T-helper 2 cell treated with Interferon-gamma antibody and Interleukin-4, amounts not matched to agents 100 ng/mL and 5 ng/mL, for 36 hours (primary cell): ENCODE measurements at regions not wholly inside any gene's neighbourhood (a gene's known extent, or its start where the extent isn't known, plus 50 kb on each side); places are given as distances from the start of the nearest gene placed in this dataset.

Source experiments
- intact Hi-C: fragments of 100-400 bp; cut with micrococcal nuclease; formaldehyde crosslinking; loops from one replicate; pipeline ENCODE4 v1.15.1; 2023

DNA sequence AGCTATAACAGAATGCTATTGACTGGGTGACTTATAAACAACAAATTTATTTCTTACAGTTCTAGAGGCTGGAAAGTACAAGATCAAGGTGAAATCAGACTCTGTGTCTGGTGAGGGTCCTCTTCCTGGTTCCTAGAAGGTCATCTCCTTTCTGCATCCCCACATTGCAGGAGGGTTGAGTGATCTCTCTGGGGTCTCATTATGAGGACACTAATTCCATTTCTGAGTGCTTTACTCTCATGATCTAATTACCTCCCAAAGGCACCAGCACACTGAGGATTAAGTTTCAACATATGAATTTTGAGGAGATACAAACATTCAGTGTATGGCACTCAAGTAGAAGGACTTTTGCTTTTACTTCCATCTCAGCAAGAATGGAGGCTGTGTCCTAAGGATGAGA lies 534.1 kb upstream of the KCNMB2 start:
- intact Hi-C loops: loop anchor here (10.0 kb wide), 1 partner anchor 57 kb away; no protein-coding TSS in a partner anchor

DNA sequence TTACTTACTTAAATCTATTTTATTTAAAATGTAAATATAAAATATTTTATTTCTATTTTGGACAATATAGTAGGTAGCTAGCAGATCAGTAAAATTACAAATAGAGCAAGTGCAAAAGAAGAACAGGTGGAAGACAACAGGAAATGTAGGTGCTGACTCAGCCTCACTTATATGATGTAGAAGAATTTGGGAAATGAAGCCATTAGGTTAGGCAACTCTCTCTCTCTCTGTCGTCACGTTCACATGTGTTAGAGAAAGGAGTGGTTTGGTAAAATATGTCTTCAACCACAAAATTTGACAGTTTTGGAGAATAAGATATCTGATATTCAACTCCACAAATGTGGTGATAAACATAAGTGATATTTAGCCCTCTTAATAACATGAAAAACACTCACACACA lies 532.5 kb upstream of the KCNMB2 start:
- intact Hi-C loops: loop anchor here (10.0 kb wide), 1 partner anchor 59 kb away; no protein-coding TSS in a partner anchor

DNA sequence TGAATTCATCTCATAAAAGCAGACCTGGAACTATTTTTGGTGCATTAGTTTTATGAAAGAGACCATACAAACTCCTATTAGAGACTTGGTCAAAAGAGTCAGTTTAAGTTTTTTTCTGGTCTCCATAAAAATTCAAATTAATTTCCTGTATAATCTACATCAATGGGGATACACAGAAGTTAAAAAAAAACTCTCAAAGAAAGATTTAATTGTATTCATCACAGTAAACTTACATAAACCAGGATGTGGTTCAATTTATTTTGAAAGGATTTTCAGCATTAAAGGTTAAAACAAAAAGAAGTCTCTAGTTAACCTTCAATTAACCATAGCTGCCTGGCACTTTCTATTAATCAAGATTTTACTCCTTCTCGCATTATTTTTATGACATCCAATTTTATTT lies 530.3 kb upstream of the KCNMB2 start:
- intact Hi-C loops: loop anchor here (10.0 kb wide), 1 partner anchor 61 kb away; no protein-coding TSS in a partner anchor

DNA sequence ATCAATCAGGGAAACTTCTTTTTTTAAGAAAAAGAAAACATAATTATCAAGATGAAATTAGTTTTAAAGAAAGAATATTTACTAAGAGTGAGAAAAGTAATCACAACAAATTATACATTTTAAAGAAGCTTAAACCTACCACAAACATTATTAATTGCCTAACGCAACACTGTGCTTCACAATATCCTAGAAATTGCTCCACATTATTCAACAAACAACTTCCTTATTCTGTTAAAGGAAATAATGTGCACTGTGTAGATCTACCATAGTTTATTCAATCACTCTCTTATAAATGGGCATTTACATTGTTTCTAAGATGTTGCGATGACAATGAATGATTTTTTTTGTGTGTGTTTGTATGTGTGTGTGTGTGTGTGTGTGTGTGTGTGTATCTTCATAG lies 525.9 kb upstream of the KCNMB2 start:
- intact Hi-C loops: no loop called here

DNA sequence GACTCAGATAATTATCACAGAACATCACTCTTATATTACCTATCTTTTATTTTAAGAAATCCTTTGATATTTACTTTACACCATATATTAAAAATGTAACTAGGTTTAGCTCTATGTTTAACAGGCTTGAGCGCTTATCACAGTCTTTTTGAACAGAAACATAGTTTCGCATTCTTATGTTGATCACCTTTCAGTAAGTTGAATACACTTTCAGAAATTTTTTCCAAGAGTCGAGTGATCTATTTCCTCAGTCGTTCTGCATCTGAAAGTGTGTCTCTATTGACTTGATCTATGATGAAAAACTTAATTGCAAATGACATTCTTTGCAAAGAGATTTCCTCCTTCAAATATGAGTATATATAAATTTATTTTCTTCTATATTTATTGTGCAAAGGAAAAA lies 516.6 kb upstream of the KCNMB2 start:
- intact Hi-C loops: no loop called here

DNA sequence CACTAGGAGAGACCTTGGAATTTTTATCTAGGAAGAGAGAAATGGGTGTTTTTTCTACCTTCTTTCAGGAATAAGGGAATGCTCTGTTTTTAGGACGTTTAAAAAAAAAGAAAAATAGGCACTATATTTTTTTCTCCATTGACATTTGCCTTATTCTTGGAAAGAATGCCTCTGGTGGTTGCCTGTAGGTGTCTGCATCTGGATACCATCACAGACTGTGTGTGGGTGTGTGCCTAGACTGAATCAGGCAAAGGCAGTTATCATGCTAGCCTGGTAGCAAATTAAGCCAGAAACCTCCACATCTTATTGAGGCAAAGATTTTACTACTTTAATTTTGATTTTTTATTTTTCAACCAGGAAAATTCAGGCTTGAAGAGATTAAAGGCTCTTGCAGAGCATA lies 513.6 kb upstream of the KCNMB2 start:
- intact Hi-C loops: no loop called here

DNA sequence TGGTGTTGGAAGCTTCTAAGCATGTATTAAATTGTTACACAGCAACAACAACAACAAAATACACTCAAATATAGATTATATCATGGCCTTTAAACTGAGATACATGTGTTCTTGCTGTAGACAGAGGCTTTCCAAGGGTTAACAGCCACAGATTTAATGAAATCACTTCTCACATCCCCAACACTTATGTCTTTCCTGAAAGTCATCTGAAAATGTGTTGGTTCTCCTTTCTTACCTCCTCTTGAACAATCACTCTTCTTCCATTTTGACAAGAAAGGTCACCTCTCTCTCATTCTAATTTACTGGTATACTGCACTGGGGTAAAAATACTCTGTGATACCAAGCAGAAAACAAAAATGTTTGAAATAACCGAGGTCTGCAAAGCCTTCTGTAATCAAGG lies 507.3 kb upstream of the KCNMB2 start:
- intact Hi-C loops: no loop called here

DNA sequence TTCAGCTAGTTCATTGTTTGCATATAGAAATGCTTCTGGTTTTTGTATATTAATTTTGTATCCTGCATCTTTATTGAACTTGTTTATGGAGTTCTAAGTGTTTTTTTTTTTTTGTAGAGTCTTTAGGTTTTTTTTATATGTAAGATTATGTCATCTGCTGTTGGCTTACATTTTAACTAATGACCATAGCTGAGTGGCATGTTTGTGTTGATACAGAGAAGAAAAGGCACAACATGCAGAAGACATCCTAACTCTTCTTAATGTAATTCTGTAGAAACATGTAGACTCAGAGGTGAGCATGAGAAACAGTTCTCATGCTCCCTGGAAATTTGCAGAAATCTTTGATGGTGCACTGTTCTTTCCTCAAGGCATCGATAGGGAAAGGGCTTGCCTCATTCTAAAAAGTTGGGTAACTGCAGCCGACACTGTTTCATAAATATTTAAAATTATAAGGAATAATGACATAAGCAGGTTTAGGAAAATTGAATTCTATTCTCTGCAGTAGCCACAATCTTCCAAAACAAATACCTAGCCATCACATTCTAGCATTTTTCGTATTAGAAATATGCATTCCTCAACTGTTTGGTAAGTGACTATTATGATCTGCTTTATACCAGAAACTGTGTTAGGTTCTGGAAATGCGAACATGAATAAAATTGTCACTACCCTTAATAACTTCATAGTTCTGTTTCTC lies 499.6 kb upstream of the KCNMB2 start:
- intact Hi-C loops: no loop called here

DNA sequence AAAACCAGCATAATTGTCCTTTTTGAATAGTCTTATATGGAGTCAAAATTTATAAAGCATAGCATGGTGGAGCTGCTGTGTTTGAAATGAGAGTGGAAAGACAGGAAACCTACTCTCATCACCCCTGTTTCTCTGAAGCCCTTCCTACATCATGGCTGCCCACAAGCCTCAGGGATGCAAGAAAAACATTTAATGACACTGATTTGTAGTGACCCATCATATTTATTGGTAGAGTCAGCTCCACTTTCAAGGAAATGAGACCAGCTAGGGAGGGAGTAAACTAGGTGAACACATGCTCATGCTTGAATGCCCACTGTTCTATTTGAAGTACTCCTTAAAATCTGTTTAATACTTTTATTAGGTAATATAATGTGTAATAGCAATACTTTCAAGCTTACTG lies 494.3 kb upstream of the KCNMB2 start:
- intact Hi-C loops: no loop called here

DNA sequence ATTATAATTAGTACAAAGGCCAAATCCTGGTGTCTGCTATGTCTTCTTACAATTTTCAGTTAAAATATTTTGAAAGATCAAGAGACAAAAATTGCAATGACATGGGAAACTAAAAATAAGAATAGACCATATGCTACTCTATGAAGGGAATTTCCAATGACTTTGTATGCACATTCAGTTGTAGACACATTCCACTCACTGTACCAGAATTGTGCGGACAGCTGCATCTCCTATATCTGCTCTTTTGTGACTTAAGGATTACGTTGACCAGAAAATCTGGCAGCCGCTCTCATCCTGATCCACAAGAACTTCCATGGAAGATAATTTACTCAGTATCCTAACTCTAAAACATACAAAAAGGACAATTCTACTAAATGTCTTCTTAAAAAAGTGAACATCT lies 493.9 kb upstream of the KCNMB2 start:
- intact Hi-C loops: no loop called here

DNA sequence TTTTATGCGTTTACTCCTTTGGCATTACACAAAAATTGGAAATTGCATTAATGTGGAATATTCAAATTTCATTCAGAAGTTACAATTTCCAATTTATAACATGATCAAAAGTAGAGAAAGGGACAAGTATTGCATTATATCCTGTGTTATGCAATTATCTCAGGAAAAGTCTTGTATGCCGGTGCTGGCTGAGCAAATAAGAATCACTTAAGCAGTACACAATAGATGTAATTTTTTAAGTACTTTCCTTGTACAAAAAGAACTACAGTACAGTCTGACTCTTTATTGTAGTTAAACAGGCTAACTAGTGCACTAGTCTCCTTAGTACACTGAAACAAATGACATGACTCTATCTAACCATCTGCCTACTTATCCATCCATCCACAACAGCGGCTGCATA lies 493.2 kb upstream of the KCNMB2 start:
- intact Hi-C loops: no loop called here

DNA sequence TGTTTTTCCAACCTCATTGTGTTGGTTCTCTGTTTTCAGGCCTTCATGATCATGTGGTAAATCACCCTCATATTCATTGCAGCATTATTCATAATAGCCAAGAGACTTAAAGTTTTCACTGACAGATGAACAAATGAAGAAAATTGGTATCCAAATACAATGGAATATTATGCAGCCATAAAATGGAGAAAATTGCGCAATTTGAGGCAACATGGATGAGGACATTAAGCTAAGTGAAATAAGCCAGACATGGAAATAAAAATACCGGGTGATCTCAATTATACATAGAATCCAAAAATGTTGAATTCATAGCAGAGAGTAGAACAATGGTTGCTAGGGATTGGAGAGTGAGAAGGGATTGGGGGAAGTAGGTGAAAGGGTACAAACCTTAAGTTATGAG lies 491.9 kb upstream of the KCNMB2 start:
- intact Hi-C loops: no loop called here

DNA sequence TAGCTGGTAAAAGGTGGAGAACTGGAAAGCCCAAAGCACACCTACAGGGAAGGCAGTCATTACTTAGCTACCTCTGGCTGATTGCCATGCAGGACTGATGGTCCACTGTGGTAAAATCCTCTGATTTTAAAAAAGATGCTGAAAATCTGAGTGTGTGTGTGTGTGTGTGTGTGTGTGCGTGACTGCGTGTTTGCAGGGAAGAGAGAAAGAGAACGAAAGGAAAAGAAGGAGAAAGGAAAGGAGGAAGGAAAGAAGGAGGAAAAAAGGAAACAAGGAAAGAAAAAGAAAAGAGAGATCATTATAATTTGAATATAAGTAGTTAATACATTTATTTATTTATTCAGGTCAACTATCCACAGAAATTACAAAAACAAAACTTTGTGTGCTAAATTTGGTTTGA lies 488.7 kb upstream of the KCNMB2 start:
- intact Hi-C loops: no loop called here

DNA sequence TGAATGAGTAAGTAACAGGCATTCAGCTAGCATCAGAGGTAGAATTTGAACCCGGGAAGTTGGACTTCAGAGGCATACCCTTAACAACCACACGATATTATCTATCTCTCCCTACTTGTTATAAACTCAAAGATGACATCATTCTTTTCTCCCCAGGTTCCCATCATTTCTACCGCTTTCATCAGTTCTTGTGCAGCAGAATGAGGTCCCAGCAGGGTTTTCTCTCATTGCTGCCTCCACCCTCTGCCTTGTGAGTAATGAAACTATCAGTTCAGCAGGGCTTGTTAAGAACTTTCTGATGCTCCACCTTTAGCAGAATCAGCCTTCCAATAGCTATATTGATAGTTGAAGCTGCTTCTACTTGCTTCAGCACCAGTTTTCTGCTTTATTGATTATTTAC lies 487.5 kb upstream of the KCNMB2 start:
- intact Hi-C loops: no loop called here

DNA sequence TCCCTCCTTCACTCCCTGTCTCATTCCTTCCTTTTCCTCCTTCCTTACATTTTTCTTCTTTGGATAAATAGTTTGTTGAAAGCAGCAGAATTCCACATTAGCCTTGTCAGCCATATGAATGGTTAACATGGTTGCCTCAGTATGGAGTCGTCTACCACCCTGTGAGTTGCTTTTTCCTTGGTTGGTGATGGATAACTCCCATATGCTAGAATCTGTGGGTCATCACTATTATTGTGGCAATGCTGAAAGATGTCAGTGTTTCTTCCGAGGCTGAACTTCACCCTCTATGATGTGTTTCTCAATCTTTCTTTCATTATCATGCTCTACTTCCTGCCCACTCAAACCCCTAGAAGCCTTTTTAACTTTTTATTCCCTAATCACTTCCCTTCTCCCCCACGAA lies 481.8 kb upstream of the KCNMB2 start:
- intact Hi-C loops: no loop called here

DNA sequence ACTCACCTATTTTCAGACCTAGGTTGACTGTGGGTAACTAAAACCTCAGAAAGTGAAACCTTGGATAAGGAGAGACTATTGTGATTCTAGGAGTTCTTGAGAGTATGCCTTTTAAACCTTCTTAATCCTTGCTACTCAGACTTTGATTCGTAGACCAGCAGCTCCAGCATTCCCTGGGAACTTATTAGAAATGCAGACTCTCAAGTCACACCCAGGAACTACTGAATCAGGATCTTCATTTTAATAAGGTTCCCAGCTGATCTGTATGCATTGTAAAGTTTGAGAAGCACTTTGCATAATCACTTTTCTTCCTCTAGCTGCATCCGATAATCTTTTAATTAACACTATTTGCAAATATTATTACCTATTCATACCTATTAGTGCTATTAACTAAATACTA lies 480.3 kb upstream of the KCNMB2 start:
- intact Hi-C loops: no loop called here

DNA sequence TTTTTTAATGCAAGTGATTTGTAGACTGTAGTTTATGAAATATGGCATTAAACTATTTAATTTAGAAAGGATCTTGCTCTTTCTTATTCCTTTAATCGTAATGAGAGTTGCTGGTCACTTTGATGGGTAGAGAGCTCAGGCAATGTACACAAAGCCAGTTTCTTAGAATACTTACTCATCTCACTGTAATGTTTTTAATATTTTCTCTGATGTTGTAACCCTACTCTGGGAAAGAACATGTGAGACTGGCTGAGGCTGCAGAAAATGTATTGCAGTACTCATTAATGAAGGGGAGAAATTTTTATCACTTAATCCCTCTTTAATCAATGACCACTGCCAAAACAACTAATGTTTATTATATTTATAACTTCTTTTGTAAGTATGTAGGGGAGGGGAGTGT lies 479.4 kb upstream of the KCNMB2 start:
- intact Hi-C loops: no loop called here

DNA sequence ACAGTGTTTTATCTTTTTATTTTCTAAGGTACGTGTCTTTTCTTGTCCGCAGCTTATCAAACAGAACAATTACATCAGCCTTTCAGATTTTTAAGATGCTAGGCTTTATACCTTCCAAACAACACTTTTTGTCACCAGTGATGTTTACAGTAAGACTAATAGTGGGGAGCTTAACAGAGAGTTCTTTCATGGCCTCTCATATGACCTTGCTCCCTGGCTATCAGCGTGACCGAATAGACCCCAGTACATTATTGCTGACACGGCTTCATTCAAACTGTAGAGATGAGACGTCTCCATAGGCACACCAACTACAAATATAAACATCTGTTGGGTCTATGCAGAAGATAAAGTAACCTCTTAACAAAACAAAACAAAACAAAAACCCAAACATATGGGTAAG lies 477.6 kb upstream of the KCNMB2 start:
- intact Hi-C loops: no loop called here

DNA sequence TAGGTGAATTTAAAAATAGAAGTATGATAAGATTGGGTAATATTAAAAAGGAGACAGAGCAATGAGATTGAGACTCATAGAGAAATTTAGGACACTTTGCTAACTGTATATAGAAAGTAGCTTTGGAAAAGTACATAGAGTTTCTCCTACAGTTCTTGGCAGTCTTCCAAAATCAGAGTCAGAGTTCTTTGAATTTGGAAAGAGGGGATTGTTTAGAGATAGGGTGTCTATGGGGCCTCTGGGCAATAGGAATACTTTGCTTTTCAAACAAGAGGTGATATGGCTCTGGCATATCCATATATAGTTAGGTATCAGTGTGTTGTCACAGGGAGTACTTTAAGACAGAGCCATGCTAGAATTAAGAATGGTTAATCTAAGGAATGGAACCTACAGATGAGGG lies 477.1 kb upstream of the KCNMB2 start:
- intact Hi-C loops: no loop called here

DNA sequence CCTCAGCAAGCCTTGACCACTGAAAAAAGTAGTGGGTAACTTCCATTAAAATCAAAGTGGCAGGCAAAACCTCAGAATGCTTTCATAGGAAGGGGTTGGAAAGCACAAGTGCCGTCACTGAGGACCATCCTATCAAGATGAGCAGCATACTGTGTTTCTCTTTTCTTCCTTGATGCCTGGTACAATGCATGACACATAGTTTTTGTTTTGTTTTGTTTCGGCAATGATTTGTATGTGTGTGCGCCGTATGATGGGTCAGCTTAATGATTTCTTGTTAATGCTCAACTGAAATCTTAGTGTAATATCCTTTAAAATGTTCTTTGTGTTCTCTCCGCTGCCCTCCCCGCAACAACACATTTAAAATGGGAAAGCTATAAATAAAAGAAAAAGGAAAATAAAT lies 476.4 kb upstream of the KCNMB2 start:
- intact Hi-C loops: no loop called here

DNA sequence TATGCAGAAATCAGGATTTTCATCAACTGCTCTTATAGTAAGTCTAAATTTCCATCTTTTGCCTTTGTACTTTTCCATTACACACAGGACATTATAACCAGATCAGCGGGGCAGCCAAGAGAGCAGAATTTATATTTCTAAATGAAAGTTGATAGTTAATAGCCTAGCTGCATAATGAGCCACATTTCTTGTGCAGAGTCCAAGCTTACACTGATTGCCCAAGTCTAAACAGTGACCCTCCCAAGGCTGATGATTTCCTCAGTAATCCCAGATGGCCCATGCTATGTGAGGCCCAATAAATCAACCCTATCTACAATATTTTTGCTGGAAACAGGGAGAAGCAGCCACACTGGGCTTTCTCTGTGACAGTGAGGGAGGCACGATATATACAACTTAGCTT lies 475.8 kb upstream of the KCNMB2 start:
- intact Hi-C loops: no loop called here

DNA sequence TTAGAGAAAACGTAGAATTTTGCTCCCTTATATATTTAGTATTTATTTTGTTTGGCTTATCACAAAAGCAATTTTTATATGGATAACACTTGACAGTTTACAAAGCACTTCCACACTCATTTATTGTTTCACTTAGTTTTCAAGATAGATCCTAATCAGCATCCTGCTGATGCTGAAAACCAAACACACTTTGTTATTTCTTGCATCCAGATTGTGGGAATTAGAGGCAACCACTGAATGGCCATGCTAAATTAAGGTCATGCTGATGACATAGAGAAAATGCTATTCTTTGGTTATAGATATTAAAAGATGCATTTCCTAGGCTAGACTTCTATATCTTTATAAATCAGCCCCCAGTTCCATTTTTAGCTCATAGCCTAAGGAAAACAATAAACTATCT lies 474.1 kb upstream of the KCNMB2 start:
- intact Hi-C loops: no loop called here

DNA sequence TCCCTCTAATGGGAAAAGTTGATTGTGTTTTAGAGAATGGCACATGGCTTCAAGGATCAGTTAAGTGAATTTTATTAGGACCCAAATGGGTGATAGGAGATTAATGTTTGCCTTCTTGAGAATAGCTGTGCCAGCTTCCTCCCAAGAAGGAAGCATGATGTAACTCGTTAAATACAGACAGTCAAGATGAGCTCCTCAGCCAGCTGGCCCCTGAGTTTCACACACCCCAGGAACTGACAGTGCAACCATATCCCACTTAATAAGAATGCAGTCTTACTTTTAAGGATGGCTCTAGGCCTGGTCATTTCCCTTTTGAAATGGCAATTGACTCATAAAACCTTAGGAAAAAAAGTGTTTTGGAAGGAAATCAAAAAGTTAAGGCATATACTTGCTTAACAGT lies 472.8 kb upstream of the KCNMB2 start:
- intact Hi-C loops: no loop called here

DNA sequence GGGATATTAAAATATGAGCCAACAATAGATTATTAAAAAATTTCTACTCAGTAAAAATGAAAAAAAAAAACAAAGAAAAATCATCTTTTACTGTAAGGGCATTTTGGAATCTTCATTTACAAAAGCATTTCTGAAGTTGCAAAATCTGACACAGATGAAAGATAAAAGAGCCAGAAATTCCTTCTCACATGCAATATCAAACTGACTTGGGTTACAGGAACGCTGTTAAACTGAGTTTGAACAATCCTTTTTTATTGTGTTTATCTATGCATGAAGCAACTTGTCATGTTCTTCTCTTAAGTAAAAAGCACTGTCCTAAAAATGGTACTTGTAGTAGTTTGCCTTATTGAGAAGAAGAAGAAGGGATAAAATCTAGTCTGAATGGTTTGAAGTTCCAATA lies 468.5 kb upstream of the KCNMB2 start:
- intact Hi-C loops: no loop called here
